ENCODE measurements at regions not wholly inside any gene's neighbourhood (a gene's known extent, or its start where the extent isn't known, plus 50 kb on each side); places are given as distances from the start of the nearest gene placed in this dataset.

GRCh38 chr6:21741221-21742109 is 147.9 kb downstream of the SOX4 start:
- H3K36me3 ChIP-seq (ENCODE audit: control insufficient read depth in 4 of 4, insufficient read depth in 3 of 4, low read depth in 1 of 4, low read length in 3 of 4), result no peaks in the 10 kb centered on the region
- H3K9ac ChIP-seq (ENCODE audit: low read depth in 1 of 2, low read length in 2 of 2), result no peak overlapping the region
- no peak overlapping the region for H3K27ac ChIP-seq (ENCODE audit: low read depth in 1 of 2, low read length in 2 of 2)
- 68% methylated on average over 6 of the region's 6 CpGs for WGBS
- H3K4me3 ChIP-seq (ENCODE audit: low read depth in 1 of 3, low read length in 3 of 3), result no peak overlapping the region
- peaks cover 0 to 4% (median 0%) of the 10 kb centered on the region in 4 donors for H3K4me1 ChIP-seq (ENCODE audit: control insufficient read depth in 4 of 4, insufficient read depth in 4 of 4, low read length in 3 of 4)
- no peaks in the 10 kb centered on the region for H3K9me3 ChIP-seq (ENCODE audit: control insufficient read depth in 4 of 4, low read length in 3 of 4)
- no peak for TF ChIP-seq RXRA (IDR thresholded peaks at IDR 0.05)
- TF ChIP-seq GABPA (IDR thresholded peaks at IDR 0.05 in 1 of 2, conservative IDR thresholded peaks at IDR 0.05 in 1 of 2), result no peak
- no peak for TF ChIP-seq JUND (IDR thresholded peaks at IDR 0.05)
- TF ChIP-seq YY1 (IDR thresholded peaks at IDR 0.05), result no peak
- no peak for TF ChIP-seq NR2F2 (IDR thresholded peaks at IDR 0.05)
- no peak for TF ChIP-seq SP1 (IDR thresholded peaks at IDR 0.05)
- TF ChIP-seq EGR1 (IDR thresholded peaks at IDR 0.05; ENCODE audit: low read depth in 2 of 2), result no peak
- TF ChIP-seq REST (IDR thresholded peaks at IDR 0.05), result no peak
- TF ChIP-seq TAF1 (conservative IDR thresholded peaks at IDR 0.05), result no peak
- TF ChIP-seq, protein P1, sequence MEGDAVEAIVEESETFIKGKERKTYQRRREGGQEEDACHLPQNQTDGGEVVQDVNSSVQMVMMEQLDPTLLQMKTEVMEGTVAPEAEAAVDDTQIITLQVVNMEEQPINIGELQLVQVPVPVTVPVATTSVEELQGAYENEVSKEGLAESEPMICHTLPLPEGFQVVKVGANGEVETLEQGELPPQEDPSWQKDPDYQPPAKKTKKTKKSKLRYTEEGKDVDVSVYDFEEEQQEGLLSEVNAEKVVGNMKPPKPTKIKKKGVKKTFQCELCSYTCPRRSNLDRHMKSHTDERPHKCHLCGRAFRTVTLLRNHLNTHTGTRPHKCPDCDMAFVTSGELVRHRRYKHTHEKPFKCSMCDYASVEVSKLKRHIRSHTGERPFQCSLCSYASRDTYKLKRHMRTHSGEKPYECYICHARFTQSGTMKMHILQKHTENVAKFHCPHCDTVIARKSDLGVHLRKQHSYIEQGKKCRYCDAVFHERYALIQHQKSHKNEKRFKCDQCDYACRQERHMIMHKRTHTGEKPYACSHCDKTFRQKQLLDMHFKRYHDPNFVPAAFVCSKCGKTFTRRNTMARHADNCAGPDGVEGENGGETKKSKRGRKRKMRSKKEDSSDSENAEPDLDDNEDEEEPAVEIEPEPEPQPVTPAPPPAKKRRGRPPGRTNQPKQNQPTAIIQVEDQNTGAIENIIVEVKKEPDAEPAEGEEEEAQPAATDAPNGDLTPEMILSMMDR (IDR thresholded peaks at IDR 0.05; ENCODE audit: low read depth, low read length, missing input control), result no peak
- no peak for TF ChIP-seq HNF4A (conservative IDR thresholded peaks at IDR 0.05)
- H3K27me3 ChIP-seq (ENCODE audit: control insufficient read depth in 4 of 4, insufficient read depth in 4 of 4, low read length in 3 of 4), result no peaks in the 10 kb centered on the region
- DNase-seq (ENCODE audit: low spot score), result no peak

DNA sequence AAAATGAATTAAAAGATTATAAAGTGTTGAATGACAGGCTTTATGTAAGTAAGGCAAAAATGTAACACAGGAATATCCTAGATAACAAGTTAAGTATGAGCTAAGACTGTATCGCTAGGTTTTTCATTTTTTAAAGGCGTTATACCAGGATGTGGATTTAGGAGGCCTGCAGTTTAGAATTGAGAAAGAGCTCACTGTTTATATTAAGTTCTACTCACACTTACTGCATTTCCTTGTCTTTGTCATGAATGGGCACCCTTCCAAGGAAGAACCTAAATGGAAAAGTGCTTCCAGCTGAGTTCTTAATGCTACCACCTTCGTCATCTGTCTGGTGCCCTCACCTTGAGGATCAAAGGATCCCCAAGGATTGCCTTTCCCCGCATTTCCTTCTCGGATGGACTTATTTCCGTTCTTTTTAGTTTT is 148.7 kb downstream of the SOX4 start:
- Histone ChIP-seq H3K27me3 (ENCODE audit: control insufficient read depth in 4 of 4, insufficient read depth in 4 of 4, low read length in 3 of 4) (no peaks in the 10 kb centered on the region), H3K27ac (ENCODE audit: low read depth in 1 of 2, low read length in 2 of 2) (no peak overlapping the region), H3K9ac (ENCODE audit: low read depth in 1 of 2, low read length in 2 of 2) (no peak overlapping the region), H3K4me3 (ENCODE audit: low read depth in 1 of 3, low read length in 3 of 3) (no peak overlapping the region), H3K9me3 (ENCODE audit: control insufficient read depth in 4 of 4, low read length in 3 of 4) (no peaks in the 10 kb centered on the region), H3K36me3 (ENCODE audit: control insufficient read depth in 4 of 4, insufficient read depth in 3 of 4, low read depth in 1 of 4, low read length in 3 of 4) (no peaks in the 10 kb centered on the region), H3K4me1 (ENCODE audit: control insufficient read depth in 4 of 4, insufficient read depth in 4 of 4, low read length in 3 of 4) (peaks cover 0 to 4% (median 0%) of the 10 kb centered on the region in 4 donors)
- DNase-seq (ENCODE audit: low spot score), result no peak
- 84% methylated on average over 6 of the region's 6 CpGs for WGBS
- no peak for TF ChIP-seq GABPA (IDR thresholded peaks at IDR 0.05 in 1 of 2, conservative IDR thresholded peaks at IDR 0.05 in 1 of 2)
- TF ChIP-seq, protein P2, sequence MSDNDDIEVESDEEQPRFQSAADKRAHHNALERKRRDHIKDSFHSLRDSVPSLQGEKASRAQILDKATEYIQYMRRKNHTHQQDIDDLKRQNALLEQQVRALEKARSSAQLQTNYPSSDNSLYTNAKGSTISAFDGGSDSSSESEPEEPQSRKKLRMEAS (IDR thresholded peaks at IDR 0.05), result no peak
- TF ChIP-seq HNF4A (conservative IDR thresholded peaks at IDR 0.05), result no peak
- TF ChIP-seq FOXA1 (IDR thresholded peaks at IDR 0.05), result no peak
- TF ChIP-seq RXRA (IDR thresholded peaks at IDR 0.05), result no peak
- TF ChIP-seq YY1 (IDR thresholded peaks at IDR 0.05), result no peak
- no peak for TF ChIP-seq SP1 (IDR thresholded peaks at IDR 0.05)
